ENCODE measurements at regions not wholly inside any gene's neighbourhood (a gene's known extent, or its start where the extent isn't known, plus 50 kb on each side); places are given as distances from the start of the nearest gene placed in this dataset.
"Not testable (repeated sequence)": the region's sequence is repeated elsewhere in the genome, so short reads cannot be mapped to it uniquely, and the experiment has no call there.

DNA sequence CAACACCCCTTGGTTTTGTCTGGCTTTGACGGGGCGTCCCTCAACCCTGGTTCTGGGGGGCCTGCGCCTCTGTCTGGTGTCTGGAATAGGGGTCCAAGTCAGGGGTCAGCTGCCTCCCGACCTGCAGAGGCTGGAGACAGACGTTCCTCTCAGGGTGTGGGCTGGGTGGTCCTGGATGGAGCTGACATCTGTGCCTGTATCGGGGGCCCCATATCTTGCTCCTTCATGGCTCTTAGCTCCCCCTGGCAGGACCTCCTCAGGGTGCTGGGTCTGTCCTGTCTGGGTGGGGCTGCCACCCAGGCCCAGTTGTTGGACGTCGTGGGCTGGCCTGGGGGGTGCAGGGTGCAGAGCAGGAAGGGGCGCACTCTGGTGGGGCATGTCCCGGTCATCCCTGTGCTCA lies 374.8 kb downstream of the TMEM121 start:
- intact Hi-C loops (cut with DNase I), result no loop called here
- Histone ChIP-seq H3K27me3 (no peaks in the 10 kb centered on the region), H3K9me3 (no peaks in the 10 kb centered on the region), H3K4me3 (no peak overlapping the region), H3K4me1 (no peaks in the 10 kb centered on the region), H3K27ac (no peak overlapping the region), H3K36me3 (no peaks in the 10 kb centered on the region)
- FAIRE-seq (no peak), ATAC-seq (no peak), DNase-seq (no peak)
- WGBS, 2 donors, result 55 to 67% methylated on average over 10 of the region's 10 CpGs
- TF ChIP-seq, protein P1, sequence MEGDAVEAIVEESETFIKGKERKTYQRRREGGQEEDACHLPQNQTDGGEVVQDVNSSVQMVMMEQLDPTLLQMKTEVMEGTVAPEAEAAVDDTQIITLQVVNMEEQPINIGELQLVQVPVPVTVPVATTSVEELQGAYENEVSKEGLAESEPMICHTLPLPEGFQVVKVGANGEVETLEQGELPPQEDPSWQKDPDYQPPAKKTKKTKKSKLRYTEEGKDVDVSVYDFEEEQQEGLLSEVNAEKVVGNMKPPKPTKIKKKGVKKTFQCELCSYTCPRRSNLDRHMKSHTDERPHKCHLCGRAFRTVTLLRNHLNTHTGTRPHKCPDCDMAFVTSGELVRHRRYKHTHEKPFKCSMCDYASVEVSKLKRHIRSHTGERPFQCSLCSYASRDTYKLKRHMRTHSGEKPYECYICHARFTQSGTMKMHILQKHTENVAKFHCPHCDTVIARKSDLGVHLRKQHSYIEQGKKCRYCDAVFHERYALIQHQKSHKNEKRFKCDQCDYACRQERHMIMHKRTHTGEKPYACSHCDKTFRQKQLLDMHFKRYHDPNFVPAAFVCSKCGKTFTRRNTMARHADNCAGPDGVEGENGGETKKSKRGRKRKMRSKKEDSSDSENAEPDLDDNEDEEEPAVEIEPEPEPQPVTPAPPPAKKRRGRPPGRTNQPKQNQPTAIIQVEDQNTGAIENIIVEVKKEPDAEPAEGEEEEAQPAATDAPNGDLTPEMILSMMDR (IDR thresholded peaks at IDR 0.05), result no peak

DNA sequence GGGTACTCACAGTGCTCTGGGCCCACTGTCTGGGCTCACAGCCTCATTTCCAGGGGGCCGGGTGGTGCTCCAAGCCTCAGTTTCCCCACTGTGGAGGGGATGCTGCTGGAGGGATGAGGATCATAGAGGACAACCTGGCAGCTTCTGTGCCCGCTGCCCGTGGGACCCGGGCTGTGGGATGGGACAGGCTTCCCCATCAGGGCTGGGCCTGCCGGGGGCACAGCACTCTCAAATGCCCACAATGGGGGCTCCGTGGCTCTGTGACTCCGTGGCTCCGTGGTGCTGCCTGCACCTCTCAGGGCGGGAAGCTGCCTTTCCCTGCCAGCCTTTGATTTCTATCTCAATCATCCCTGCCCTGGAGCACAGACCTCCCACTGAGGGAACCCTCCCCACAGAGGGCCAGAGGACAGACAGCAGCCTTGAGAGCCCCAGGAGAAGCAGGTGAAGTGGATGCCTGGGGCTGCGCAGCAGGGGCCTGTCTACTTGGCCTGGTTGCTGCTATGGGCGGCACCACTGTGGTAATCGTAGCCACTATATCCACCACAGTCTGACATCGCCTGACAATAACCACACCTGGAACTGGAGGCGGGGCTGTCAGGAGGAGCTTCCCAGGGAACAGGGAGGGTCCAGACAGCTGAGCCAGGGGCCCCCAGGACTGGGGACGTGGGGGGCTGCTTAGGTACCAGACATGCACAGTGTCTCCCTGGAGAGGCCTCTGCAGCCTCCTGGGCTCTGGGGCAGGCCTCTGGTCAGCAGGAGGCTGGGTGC lies 375.9 kb downstream of the TMEM121 start:
- H3K27me3 ChIP-seq, result no peaks in the 10 kb centered on the region
- no peak overlapping the region for H3K27ac ChIP-seq
- H3K4me1 ChIP-seq, result no peaks in the 10 kb centered on the region
- H3K36me3 ChIP-seq, result no peaks in the 10 kb centered on the region
- ATAC-seq, result no peak
- no peak for FAIRE-seq
- intact Hi-C loops (cut with DNase I), result no loop called here
- no peaks in the 10 kb centered on the region for H3K9me3 ChIP-seq
- H3K4me3 ChIP-seq, result no peak overlapping the region
- 59 to 71% methylated on average over 15 of the region's 15 CpGs for WGBS, 2 donors
- TF ChIP-seq, protein P1 (IDR thresholded peaks at IDR 0.05), result no peak
- peak in 1 of 6 donors; percentile 35 for DNase-seq

DNA sequence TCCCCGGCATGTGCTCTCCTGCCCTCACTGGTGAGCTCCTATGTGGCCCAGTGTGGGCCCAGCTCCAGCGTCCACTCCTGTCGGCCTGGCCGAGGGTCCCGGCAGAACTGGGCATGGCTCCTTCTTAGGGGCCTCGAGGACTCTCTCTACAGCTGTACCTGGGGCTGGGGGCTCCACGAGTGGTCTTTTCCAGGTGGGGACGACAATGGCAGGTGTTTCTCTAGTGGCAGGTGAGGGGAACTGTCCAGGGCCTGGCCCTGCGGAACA lies 376.4 kb downstream of the TMEM121 start:
- H3K27ac ChIP-seq; DNase-seq; intact Hi-C loops (cut with DNase I); H3K27me3 ChIP-seq; ATAC-seq; FAIRE-seq; H3K9me3 ChIP-seq; H3K4me3 ChIP-seq; H3K36me3 ChIP-seq; H3K4me1 ChIP-seq: not testable (repeated sequence)
- 58 to 66% methylated on average over 7 to 9 of the region's 9 CpGs for WGBS, 2 donors

DNA sequence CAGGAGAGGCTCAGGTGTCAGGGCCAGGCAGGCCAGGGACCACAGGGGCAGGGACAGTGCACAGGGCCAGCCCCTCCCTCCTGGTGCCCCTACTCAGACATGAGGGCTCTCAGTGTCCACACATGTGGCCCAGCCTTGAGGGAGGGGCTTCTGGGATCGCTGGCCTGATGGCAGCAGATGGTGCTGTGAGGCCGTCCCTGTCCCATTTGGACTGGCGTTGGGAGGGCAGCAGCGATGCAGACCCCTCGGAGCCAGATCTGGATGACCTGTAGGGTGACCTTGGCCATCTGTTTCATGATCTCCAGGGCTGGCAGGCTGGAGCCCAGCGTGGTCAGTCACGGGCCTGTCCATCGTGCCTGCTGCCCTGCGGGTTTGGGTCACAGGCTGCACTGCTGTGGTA lies 377.6 kb downstream of the TMEM121 start:
- no peak for ATAC-seq
- WGBS, 2 donors, result 61 to 77% methylated on average over 9 of the region's 9 CpGs
- TF ChIP-seq, protein P1 (IDR thresholded peaks at IDR 0.05), result no peak
- peak in 1 of 6 donors; percentile 46 for DNase-seq
- no peaks in the 10 kb centered on the region for H3K36me3 ChIP-seq
- H3K4me1 ChIP-seq, result no peaks in the 10 kb centered on the region
- no peak for FAIRE-seq
- no peak overlapping the region for H3K27ac ChIP-seq
- no peak overlapping the region for H3K4me3 ChIP-seq
- H3K27me3 ChIP-seq, result no peaks in the 10 kb centered on the region
- H3K9me3 ChIP-seq, result no peaks in the 10 kb centered on the region
- intact Hi-C loops (cut with DNase I), result no loop called here

DNA sequence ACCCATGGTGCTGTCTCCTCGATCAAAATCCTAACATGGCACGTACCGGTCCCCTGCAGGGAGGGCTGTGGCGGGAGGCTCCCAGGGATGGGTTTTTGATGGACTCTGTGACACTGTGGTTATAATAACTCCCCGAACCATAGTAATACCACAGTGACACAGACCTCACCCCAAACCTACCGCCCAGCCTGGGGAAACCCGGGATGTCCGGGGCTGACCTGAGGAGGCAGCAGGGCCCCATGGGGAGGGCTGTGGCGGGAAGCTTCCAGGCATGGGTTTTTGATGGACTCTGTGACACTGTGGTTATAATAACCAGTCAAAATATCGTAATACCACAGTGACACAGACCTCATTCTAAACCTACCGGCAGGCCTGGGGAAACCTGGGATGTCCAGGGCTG lies 378.0 kb downstream of the TMEM121 start:
- DNase-seq (no peak), ATAC-seq (no peak), FAIRE-seq (no peak)
- Histone ChIP-seq H3K27me3 (no peaks in the 10 kb centered on the region), H3K36me3 (no peaks in the 10 kb centered on the region), H3K9me3 (no peaks in the 10 kb centered on the region), H3K4me1 (no peaks in the 10 kb centered on the region), H3K4me3 (no peak overlapping the region), H3K27ac (no peak overlapping the region)
- intact Hi-C loops (cut with DNase I), result no loop called here
- TF ChIP-seq, protein P1 (IDR thresholded peaks at IDR 0.05), result no peak
- 61 to 70% methylated on average over 11 of the region's 11 CpGs for WGBS, 2 donors
